ENCODE measurements at regions not wholly inside any gene's neighbourhood (a gene's known extent, or its start where the extent isn't known, plus 50 kb on each side); places are given as distances from the start of the nearest gene placed in this dataset.

GRCh38 chr4:170736710-170737109, 647.0 kb upstream of the AADAT start:
- DNase-seq (ENCODE audit: low read depth, low spot score), result no peak
- H3K9me3 Mint-ChIP-seq, result no peaks in the 10 kb centered on the region
- H3K27me3 Mint-ChIP-seq (ENCODE audit: low read depth), result no peaks in the 10 kb centered on the region
- no peak overlapping the region for H3K4me3 Mint-ChIP-seq
- H3K27ac Mint-ChIP-seq (ENCODE audit: unreplicated experiment), result no peak overlapping the region
- H3K36me3 Mint-ChIP-seq (ENCODE audit: low read depth), result no peaks in the 10 kb centered on the region
- TF ChIP-seq CTCF (conservative IDR thresholded peaks at IDR 0.05), result no peak
- no peaks in the 10 kb centered on the region for H3K4me1 Mint-ChIP-seq

GRCh38 chr4:170729897-170730296, 640.1 kb upstream of the AADAT start:
- no peak overlapping the region for H3K4me3 Mint-ChIP-seq
- DNase-seq (ENCODE audit: low read depth, low spot score), result no peak
- H3K9me3 Mint-ChIP-seq, result no peaks in the 10 kb centered on the region
- H3K27me3 Mint-ChIP-seq (ENCODE audit: low read depth), result no peaks in the 10 kb centered on the region
- no peaks in the 10 kb centered on the region for H3K36me3 Mint-ChIP-seq (ENCODE audit: low read depth)
- H3K27ac Mint-ChIP-seq (ENCODE audit: unreplicated experiment), result no peak overlapping the region
- no peaks in the 10 kb centered on the region for H3K4me1 Mint-ChIP-seq
- no peak for TF ChIP-seq CTCF (conservative IDR thresholded peaks at IDR 0.05)

- Mint-ChIP-seq H3K9me3 (no peaks in the 10 kb centered on the region), H3K27me3 (ENCODE audit: low read depth) (no peaks in the 10 kb centered on the region), H3K27ac (ENCODE audit: unreplicated experiment) (no peak overlapping the region), H3K4me1 (no peaks in the 10 kb centered on the region), H3K36me3 (ENCODE audit: low read depth) (no peaks in the 10 kb centered on the region), H3K4me3 (no peak overlapping the region)
- TF ChIP-seq CTCF (conservative IDR thresholded peaks at IDR 0.05), result no peak
- no peak for DNase-seq (ENCODE audit: low read depth, low spot score)
Observed at GRCh38 chr4:170729236-170729635, 639.5 kb upstream of the AADAT start.

- Mint-ChIP-seq H3K4me3 (no peak overlapping the region), H3K27me3 (ENCODE audit: low read depth) (no peaks in the 10 kb centered on the region), H3K27ac (ENCODE audit: unreplicated experiment) (no peak overlapping the region), H3K4me1 (no peaks in the 10 kb centered on the region), H3K9me3 (peaks cover 8% of the 10 kb centered on the region), H3K36me3 (ENCODE audit: low read depth) (no peaks in the 10 kb centered on the region)
- no peak for TF ChIP-seq CTCF (conservative IDR thresholded peaks at IDR 0.05)
- DNase-seq (ENCODE audit: low read depth, low spot score), result no peak
Observed at GRCh38 chr4:170724191-170724590, 634.4 kb upstream of the AADAT start.

- no peak for TF ChIP-seq CTCF (conservative IDR thresholded peaks at IDR 0.05)
- H3K27ac Mint-ChIP-seq (ENCODE audit: unreplicated experiment), result no peak overlapping the region
- no peaks in the 10 kb centered on the region for H3K27me3 Mint-ChIP-seq (ENCODE audit: low read depth)
- H3K4me1 Mint-ChIP-seq, result no peaks in the 10 kb centered on the region
- no peak overlapping the region for H3K4me3 Mint-ChIP-seq
- H3K36me3 Mint-ChIP-seq (ENCODE audit: low read depth), result no peaks in the 10 kb centered on the region
- DNase-seq (ENCODE audit: low read depth, low spot score), result no peak
- H3K9me3 Mint-ChIP-seq, result peaks cover 8% of the 10 kb centered on the region
Observed at GRCh38 chr4:170723171-170723570, 633.4 kb upstream of the AADAT start.

GRCh38 chr4:170721812-170722373, 632.1 kb upstream of the AADAT start:
- H3K36me3 Mint-ChIP-seq (ENCODE audit: low read depth), result no peaks in the 10 kb centered on the region

More at GRCh38 chr4:170721812-170722373, 632.1 kb upstream of the AADAT start:
- Mint-ChIP-seq H3K9me3 (peaks cover 8% of the 10 kb centered on the region), H3K4me1 (no peaks in the 10 kb centered on the region), H3K4me3 (no peak overlapping the region), H3K27me3 (ENCODE audit: low read depth) (no peaks in the 10 kb centered on the region), H3K27ac (ENCODE audit: unreplicated experiment) (no peak overlapping the region)
- TF ChIP-seq CTCF (conservative IDR thresholded peaks at IDR 0.05), result no peak
- DNase-seq (ENCODE audit: low read depth, low spot score), result no peak
